Mesendoderm (in vitro differentiated cells): ENCODE measurements at regions not wholly inside any gene's neighbourhood (a gene's known extent, or its start where the extent isn't known, plus 50 kb on each side); places are given as distances from the start of the nearest gene placed in this dataset.
"Not testable (repeated sequence)": the region's sequence is repeated elsewhere in the genome, so short reads cannot be mapped to it uniquely, and the experiment has no call there.

Source experiments
- DNase-seq: peaks from one replicate; pipeline ENCODE4 v3.0.0; 2013
- H2AK5ac ChIP-seq: 2 replicates; pipeline ENCODE4 v1.6.1; 2013; ENCODE audit warnings: low read length, inconsistent platforms
- H2BK120ac ChIP-seq: 2 replicates; pipeline ENCODE4 v1.6.1; 2013; ENCODE audit warnings: low read depth, mild to moderate bottlenecking, low read length, moderate library complexity, mixed read lengths
- H2BK15ac ChIP-seq: replicated peaks from 2 replicates; pipeline ENCODE4 v1.6.1; 2013; ENCODE audit warnings: low read depth, mild to moderate bottlenecking, moderate library complexity
- H2BK5ac ChIP-seq: 2 replicates; pipeline ENCODE4 v1.6.1; 2013; ENCODE audit warnings: low read length, inconsistent platforms
- H3K18ac ChIP-seq: 2 replicates; pipeline ENCODE4 v1.6.1; 2013; ENCODE audit warnings: mild to moderate bottlenecking, low read length, mixed read lengths
- H3K23ac ChIP-seq: one replicate; pipeline ENCODE4 v1.6.1; 2013; ENCODE audit warnings: low read length
- H3K27ac ChIP-seq: 2 replicates; pipeline ENCODE4 v1.5.1; 2013; ENCODE audit warnings: low read depth, mild to moderate bottlenecking, inconsistent platforms, low read length, moderate library complexity
- H3K27me3 ChIP-seq: 2 replicates; pipeline ENCODE4 v1.6.1; 2013; ENCODE audit warnings: low read length, control low read depth, mild to moderate bottlenecking, inconsistent platforms; ENCODE audit not compliant: insufficient read depth, poor library complexity
- H3K36me3 ChIP-seq: 2 replicates; pipeline ENCODE4 v1.6.1; 2013; ENCODE audit warnings: low read length, inconsistent platforms; ENCODE audit not compliant: control insufficient read depth, insufficient read depth
- H3K4ac ChIP-seq: one replicate; pipeline ENCODE4 v1.6.1; 2013; ENCODE audit warnings: low read depth, mild to moderate bottlenecking, low read length, moderate library complexity
- H3K4me1 ChIP-seq: 2 replicates; pipeline ENCODE4 v1.6.1; 2013; ENCODE audit warnings: low read depth, low read length, inconsistent platforms; ENCODE audit not compliant: control insufficient read depth
- H3K4me2 ChIP-seq: 2 replicates; pipeline ENCODE4 v1.6.1; 2013; ENCODE audit warnings: low read length
- H3K4me3 ChIP-seq: 2 replicates; pipeline ENCODE4 v1.5.1; 2013; ENCODE audit warnings: mild to moderate bottlenecking, low read length
- H3K56ac ChIP-seq: one replicate; pipeline ENCODE4 v1.6.1; 2013; ENCODE audit warnings: low read length
- H3K79me1 ChIP-seq: 2 replicates; pipeline ENCODE4 v1.6.1; 2013; ENCODE audit warnings: low read length, inconsistent platforms
- H3K79me2 ChIP-seq: 2 replicates; pipeline ENCODE4 v1.6.1; 2013; ENCODE audit warnings: mild to moderate bottlenecking, low read length; ENCODE audit not compliant: control insufficient read depth, insufficient read depth
- H3K9ac ChIP-seq: 2 replicates; pipeline ENCODE4 v1.6.1; 2013; ENCODE audit warnings: low read length, inconsistent platforms
- H4K5ac ChIP-seq: one replicate; pipeline ENCODE4 v1.6.1; 2013; ENCODE audit warnings: low read length
- H4K8ac ChIP-seq: one replicate; pipeline ENCODE4 v1.6.1; 2013; ENCODE audit warnings: low read depth, mild to moderate bottlenecking, control low read depth, low read length, moderate library complexity
- WGBS: extraction: QIAGEN DNeasy Blood & Tissue Kit; methylation state at CpG from one replicate; pipeline ENCODE4 v1.1.7; 2013; ENCODE audit warnings: low lambda C conversion rate, missing lambda C conversion rate; ENCODE audit not compliant: insufficient coverage; ENCODE audit errors: extremely low coverage; 5-methylcytosine and 5-hydroxymethylcytosine counted together

DNA sequence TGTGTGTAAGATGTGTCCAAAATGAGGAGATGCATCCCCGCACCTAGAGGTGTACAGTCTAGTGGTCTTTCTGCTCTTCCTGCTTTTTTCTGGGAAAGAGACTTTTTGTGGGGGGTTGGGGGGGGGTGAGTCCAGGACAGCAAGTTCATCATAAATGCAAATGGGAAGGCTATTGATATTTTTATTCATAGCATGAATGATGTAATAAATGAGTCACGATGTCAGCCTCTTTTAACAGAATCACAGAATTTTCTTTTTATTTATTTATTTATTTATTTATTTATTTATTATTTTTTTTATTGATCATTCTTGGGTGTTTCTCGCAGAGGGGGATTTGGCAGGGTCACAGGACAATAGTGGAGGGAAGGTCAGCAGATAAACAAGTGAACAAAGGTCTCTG lies 111.3 kb downstream of the C9orf152 start:
- not testable (repeated sequence) for H3K4me1 ChIP-seq, DNase-seq, H3K79me1 ChIP-seq, H2AK5ac ChIP-seq, H3K27me3 ChIP-seq, H4K8ac ChIP-seq, H3K4me3 ChIP-seq, H2BK15ac ChIP-seq, H3K56ac ChIP-seq, H3K4ac ChIP-seq, H3K36me3 ChIP-seq, H3K4me2 ChIP-seq, H3K79me2 ChIP-seq, H2BK5ac ChIP-seq, H2BK120ac ChIP-seq, H3K23ac ChIP-seq, H3K27ac ChIP-seq, H4K5ac ChIP-seq, H3K9ac ChIP-seq, H3K18ac ChIP-seq
- whole genome bisulfite sequencing, result no CpG with 5 or more reads among the region's 3 CpGs

DNA sequence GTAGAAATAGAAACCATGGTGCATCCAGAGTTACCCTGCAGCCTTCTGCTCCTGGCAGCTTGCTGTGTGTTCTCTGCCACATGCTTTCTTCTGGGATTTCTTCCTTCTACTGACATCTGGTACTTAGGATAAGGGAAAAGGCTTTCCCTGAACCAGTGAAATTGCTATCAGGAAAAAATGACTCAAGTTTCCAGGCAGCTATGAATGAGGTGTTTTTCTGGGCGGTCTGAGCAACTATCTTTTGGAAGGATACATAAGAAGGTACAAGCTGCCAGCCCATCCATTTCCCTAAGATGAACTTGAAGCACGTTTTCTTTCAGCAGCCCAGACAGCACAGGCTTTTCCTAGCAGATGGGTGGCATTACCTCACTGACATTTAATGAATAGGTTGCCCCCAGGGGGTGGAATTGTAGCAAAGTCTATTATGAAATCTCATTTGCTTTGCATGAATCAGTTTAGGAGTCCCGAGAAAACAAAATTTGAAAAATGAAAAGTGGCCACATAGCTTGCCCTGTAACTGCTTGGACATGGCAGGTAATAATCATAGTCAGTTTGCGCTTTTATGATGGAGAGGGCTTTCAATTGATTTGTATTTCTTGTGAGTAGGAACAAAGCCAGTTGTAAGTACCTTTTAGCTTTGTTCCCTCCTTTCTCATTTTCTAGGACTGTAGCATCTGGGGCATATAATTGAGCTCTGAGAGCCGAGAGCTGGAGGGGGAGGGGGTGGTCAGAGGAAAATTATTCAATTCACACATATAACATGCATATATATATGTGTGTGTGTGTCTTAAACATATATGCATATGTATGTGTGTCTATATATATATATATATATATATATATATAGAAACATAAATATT lies 108.5 kb downstream of the C9orf152 start:
- no CpG with 5 or more reads among the region's 5 CpGs for WGBS
- peaks cover 3% of the 10 kb centered on the region for H3K4me1 ChIP-seq

DNA sequence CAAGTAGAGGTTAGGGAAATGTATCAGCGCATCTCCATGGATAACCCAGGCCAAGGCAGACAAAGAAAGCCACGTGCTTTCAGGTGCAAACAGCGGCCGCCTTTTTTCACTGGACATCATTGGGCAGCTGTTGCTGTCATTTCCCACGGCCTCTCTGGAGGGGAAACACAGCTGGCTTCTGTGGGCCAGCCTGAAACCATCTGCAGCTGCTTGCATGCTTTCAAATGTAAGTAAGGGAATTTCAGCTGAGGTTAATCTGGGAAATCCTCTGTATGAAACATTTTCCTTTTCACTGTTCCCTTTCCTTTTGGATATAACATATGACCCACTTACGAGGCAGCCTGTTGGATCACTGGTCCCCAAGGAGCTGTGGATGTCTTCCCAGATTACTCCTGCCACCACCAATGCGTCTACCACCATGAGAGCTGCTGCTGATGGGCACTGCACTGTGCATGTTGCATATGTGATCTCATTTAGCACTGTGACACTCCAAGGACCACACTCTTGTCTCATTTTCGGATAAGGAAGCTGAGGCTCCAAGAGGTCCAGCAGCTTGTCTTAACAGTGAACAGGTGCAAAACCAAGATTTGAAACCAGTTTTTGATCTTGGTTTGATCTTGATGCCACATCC lies 106.3 kb downstream of the C9orf152 start:
- no peaks in the 10 kb centered on the region for H3K27me3 ChIP-seq
- H3K4ac ChIP-seq, result no peak overlapping the region
- H3K18ac ChIP-seq, result no peak overlapping the region
- no peak for DNase-seq
- peaks cover 4% of the 10 kb centered on the region for H3K4me1 ChIP-seq
- H3K4me3 ChIP-seq, result no peak overlapping the region
- H2BK15ac ChIP-seq, result no peak overlapping the region
- WGBS, result no CpG with 5 or more reads among the region's 8 CpGs
- H3K79me2 ChIP-seq, result no peaks in the 10 kb centered on the region
- H2BK5ac ChIP-seq, result no peak overlapping the region
- H3K27ac ChIP-seq, result no peak overlapping the region
- H3K56ac ChIP-seq, result no peak overlapping the region
- no peak overlapping the region for H2BK120ac ChIP-seq
- H4K5ac ChIP-seq, result no peak overlapping the region
- no peak overlapping the region for H2AK5ac ChIP-seq
- no peak overlapping the region for H3K9ac ChIP-seq
- H3K4me2 ChIP-seq, result no peak overlapping the region
- no peaks in the 10 kb centered on the region for H3K36me3 ChIP-seq
- peaks cover 3% of the 10 kb centered on the region for H3K79me1 ChIP-seq
- no peak overlapping the region for H3K23ac ChIP-seq
- H4K8ac ChIP-seq, result no peak overlapping the region

More for the DNA sequence above, 108.5 kb downstream of the C9orf152 start:
- no peak for DNase-seq
- Histone ChIP-seq H2BK120ac (no peak overlapping the region), H2AK5ac (no peak overlapping the region), H3K56ac (no peak overlapping the region), H3K4ac (no peak overlapping the region), H3K18ac (no peak overlapping the region), H3K79me1 (no peaks in the 10 kb centered on the region), H3K4me2 (no peak overlapping the region), H3K4me3 (no peak overlapping the region), H3K36me3 (no peaks in the 10 kb centered on the region), H3K27me3 (no peaks in the 10 kb centered on the region), H3K79me2 (no peaks in the 10 kb centered on the region), H3K9ac (no peak overlapping the region), H3K23ac (no peak overlapping the region), H4K5ac (no peak overlapping the region), H2BK15ac (no peak overlapping the region), H2BK5ac (no peak overlapping the region), H4K8ac (no peak overlapping the region), H3K27ac (no peak overlapping the region)

DNA sequence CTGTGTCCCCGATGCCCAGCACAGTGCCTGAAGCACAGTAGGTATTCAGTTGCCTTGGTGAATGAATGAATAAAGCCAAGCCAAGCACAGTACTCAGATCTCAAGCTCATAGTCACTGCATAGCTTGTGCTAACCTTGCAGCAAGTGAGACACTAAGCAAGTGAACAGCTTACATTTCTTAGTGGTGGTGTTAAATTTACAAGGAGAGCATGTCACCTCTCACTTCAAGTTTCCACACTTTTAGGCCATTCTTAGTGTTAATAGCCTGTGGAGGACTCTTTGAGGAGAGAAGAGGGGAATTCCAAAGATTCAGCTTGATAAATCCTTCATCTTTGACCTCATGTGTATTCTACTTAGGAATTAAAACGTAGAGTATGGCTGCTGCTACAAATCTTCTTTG lies 104.7 kb downstream of the C9orf152 start:
- Histone ChIP-seq H3K9ac (no peak overlapping the region), H3K4me1 (peaks cover 6% of the 10 kb centered on the region), H3K56ac (no peak overlapping the region), H3K18ac (no peak overlapping the region), H3K27me3 (no peaks in the 10 kb centered on the region), H3K79me2 (no peaks in the 10 kb centered on the region), H3K27ac (no peak overlapping the region), H3K4me3 (no peak overlapping the region), H3K4ac (no peak overlapping the region), H3K23ac (no peak overlapping the region), H2BK15ac (no peak overlapping the region), H4K5ac (no peak overlapping the region), H4K8ac (no peak overlapping the region), H3K4me2 (no peak overlapping the region), H2BK120ac (no peak overlapping the region), H2BK5ac (no peak overlapping the region), H3K36me3 (no peaks in the 10 kb centered on the region), H2AK5ac (no peak overlapping the region), H3K79me1 (peaks cover 3% of the 10 kb centered on the region)
- peak; percentile 52 for DNase-seq
- WGBS, result no CpG with 5 or more reads among the region's 2 CpGs

DNA sequence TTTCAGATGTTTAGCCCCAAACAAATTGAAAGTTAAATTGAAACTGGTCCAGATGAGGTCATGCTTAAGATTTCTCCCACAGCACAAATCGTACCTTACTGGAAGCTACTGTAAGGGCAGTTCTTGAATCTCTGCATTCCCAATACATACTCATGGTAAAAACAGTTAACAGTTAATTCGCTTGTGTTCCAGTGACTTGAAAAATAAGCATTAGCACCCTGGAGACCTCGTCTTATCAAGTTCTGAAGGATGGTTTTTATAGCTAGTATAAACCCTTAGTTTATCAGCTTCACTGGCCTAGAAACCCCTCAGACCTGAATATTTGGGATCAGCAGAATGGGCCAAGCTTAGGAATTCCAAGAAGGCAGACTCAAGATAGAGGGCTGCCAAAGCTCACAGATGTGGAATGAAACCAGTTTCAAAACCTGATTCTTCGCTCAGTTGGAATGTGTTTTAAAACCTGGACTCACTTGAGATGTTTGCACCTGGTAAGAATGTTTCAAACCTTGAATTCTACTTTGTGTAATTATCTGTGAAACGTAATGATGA lies 103.6 kb downstream of the C9orf152 start:
- Histone ChIP-seq H3K27ac (no peak overlapping the region), H3K4me2 (no peak overlapping the region), H3K9ac (no peak overlapping the region), H3K4ac (no peak overlapping the region), H3K23ac (no peak overlapping the region), H3K4me1 (peaks cover 6% of the 10 kb centered on the region), H3K27me3 (no peaks in the 10 kb centered on the region), H3K4me3 (no peak overlapping the region), H3K56ac (no peak overlapping the region), H2BK15ac (no peak overlapping the region), H3K79me1 (peaks cover 3% of the 10 kb centered on the region), H2AK5ac (no peak overlapping the region), H2BK120ac (no peak overlapping the region), H3K18ac (no peak overlapping the region), H4K8ac (no peak overlapping the region), H4K5ac (no peak overlapping the region), H2BK5ac (no peak overlapping the region), H3K36me3 (no peaks in the 10 kb centered on the region), H3K79me2 (no peaks in the 10 kb centered on the region)
- no CpG with 5 or more reads among the region's 5 CpGs for WGBS
- DNase-seq, result peak; percentile 77
